SH-SY5Y (cell line): ENCODE measurements at regions not wholly inside any gene's neighbourhood (a gene's known extent, or its start where the extent isn't known, plus 50 kb on each side); places are given as distances from the start of the nearest gene placed in this dataset.

ENCODE experiments used
- GATA2 ChIP-seq: IDR thresholded peaks from 2 replicates; pipeline ENCODE4 v1.6.1; 2011; ENCODE audit warnings: mild to moderate bottlenecking, low read depth, low read length
- GATA3 ChIP-seq: IDR thresholded peaks from 2 replicates; pipeline ENCODE4 v1.6.1; 2011; ENCODE audit warnings: low read depth, mild to moderate bottlenecking, low read length, moderate library complexity

GRCh38 chr2:123640685-123641335 lies 384.3 kb upstream of the CNTNAP5 start:
- TF ChIP-seq GATA2 (no peak), GATA3 (no peak)
